HG03432 (cell line): ENCODE measurements at regions not wholly inside any gene's neighbourhood (a gene's known extent, or its start where the extent isn't known, plus 50 kb on each side); places are given as distances from the start of the nearest gene placed in this dataset.
"Not testable (repeated sequence)": the region's sequence is repeated elsewhere in the genome, so short reads cannot be mapped to it uniquely, and the experiment has no call there.

Experiments used
- ATAC-seq: cut with Tn5 transposase; IDR thresholded peaks from one replicate; pipeline ENCODE4 v1.9.1; 2021; ENCODE audit warnings: mild to moderate bottlenecking, moderate library complexity; ENCODE audit not compliant: unreplicated experiment

DNA sequence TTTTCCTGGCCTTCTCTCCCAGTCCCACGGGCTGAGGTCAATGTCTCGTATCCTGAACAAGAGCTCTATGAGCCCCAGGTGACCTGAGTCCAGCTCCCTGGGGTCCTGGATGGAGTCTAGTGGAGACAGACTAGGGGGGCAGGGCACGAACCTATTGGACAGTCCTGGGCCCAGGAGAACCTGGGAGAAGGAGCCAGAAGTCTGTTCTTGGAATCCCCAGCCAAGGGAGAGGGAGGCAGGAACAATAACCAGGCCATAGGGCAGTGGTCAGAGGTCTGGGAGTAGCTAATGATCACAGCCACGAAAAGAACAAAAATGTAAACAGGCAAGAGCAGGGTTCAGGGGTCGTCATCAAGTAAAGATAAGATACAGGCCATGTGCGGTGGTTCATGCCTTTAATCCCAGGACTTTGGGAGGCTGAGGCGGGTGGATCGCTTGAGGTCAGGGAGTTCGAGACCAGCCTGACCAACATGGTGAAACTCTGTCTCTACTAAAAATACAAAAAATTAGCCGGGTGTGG, 60.8 kb downstream of the COPRS start:
- no peak for ATAC-seq

DNA sequence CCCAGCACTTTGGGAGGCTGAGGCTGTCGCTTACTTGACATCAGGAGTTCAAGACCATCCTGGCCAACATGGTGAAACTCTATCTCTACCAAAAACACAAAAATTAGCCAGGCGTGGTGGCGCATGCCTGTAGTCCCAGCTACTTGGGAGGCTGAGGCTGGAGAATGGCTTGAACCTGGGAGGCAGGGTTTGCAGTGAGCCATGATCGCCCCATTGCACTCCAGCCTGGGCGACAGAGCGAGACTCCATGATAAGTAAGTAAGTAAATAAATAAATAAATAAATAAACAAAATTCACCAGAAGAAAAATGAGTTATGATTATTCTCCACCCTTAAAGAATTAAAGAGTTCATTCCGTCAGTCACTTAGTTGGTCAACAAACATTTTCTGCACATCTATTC, 63.1 kb downstream of the COPRS start:
- not testable (repeated sequence) for ATAC-seq

DNA sequence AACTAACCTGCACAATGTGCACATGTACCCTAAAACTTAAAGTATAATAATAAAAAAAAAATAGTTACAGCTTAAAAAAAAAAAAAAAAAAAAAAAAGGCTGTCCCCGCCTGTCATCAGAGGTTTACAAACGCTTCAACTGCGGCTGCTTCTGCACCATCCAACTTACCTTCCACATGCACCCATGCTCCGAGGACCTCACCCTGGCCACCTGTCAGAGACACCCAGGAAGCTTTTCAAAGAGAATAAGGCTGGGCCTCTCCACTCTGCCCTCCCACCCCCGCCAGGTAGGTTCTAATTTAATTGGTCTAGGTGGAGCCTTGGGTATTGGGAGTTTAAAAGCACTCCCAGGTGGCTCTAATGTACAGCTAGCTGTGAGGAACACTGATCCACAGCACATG, 64.9 kb downstream of the COPRS start:
- ATAC-seq, result no peak

DNA sequence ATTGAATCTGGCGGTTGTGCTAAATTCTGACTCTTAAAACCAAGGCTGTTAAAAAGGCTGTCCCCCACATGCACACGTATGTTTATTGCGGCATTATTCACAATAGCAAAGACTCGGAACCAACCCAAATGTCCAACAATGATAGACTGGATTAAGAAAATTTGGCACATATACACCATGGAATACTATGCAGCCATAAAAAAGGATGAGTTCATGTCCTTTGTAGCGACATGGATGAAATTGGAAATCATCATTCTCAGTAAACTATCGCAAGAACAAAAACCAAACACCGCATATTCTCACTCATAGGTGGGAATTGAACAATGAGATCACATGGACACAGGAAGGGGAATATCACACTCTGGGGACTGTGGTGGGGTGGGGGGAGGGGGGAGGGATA, 65.4 kb downstream of the COPRS start:
- not testable (repeated sequence) for ATAC-seq

DNA sequence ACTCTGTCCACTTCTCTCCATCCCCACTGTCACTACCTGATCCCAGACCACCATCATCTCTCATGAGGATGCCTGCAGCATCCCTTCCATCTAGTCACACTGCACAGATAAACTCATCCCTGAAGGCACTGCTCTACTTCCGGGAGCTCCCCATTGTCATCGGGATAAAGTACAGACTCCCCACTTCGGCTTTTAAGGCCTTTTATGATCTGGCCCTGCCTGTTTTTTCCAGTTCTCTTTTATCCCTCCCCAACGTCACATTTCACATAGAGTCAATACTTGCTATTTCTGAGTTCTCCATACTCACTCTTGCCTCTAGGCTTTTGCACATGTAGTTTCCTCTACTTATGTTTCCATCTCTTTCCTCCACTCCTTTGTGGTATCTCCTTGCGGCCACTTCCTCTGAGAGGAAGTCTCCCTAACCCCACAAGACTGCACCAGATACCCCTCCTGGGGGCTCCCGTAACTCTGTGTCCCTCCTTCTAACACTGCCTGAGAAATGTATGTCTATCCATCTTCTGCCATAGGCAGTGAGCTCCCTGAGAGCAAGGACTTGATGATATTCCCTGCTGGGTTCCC, 66.9 kb downstream of the COPRS start:
- ATAC-seq, result no peak

DNA sequence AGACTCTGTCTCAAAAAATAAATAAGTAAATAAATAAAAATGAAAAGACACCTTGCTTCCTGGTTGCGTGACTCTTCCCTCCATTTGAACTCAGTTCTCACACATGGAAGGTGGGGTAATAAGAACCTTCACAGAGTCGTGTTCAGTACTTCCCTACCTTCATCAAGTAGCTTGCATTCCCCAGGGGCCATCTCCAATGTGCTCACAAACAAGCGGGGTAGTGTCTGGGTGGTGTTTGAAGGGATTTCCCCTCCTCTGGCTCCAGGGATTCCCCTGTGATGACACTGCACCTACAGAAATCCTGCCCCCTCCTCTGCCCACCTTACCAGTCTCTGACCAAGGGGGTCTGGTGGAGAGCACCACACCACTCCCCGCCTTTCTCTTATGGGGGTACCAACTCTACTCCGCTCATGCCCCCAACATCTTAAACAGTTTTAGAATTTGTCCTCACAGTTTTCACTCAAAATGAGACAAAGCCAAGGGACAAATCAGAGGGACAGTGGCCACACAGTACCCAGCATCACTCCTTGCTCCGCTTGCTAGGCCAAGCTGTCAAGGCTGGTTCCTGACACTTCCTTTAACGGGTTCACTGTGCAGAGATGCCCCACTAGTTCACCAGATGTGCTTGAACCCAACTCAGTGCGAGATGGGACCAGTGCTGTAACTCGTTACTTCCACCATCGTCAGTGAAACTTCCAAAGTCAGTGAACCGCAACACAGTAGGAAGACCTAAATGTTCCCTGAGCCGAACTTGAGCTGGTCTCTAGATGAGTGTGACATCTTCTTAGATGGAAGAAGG, 69.1 kb downstream of the COPRS start:
- ATAC-seq, result no peak

DNA sequence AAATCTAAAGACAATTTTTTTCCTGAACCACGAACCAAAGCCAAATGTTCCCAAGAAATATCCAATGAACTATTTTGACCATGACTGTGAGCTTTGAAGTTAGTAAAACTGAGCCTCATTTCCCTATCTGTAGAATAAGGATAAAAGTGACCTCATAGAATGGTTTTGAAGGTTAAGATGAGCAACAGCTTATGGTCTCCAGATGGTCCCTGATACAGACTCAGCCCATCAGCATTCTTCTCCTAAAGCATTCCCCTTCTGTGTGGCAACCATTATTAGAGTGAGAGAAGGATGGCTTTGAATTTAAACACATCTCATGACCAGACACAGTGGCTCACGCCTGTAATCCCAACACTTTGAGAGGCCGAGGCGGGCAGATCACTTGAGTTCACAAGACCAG, 70.1 kb downstream of the COPRS start:
- no peak for ATAC-seq

DNA sequence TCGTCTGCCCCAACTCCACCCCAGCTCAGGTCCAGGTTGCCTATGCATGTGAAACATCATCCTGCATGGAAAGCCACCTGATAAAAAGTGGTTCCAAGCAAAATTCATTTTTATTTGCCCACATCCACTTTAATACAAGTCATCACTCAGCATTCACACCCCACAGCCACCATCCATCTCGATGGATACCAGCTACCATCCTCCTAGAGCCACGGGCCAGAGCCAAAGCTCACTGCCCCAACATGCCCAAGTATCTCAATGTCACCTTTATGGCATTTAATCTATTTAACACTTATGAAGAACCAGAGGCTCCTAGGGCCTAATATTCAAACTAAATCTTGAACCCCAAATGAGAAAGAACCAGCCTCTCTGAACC, 70.5 kb downstream of the COPRS start:
- no peak for ATAC-seq

DNA sequence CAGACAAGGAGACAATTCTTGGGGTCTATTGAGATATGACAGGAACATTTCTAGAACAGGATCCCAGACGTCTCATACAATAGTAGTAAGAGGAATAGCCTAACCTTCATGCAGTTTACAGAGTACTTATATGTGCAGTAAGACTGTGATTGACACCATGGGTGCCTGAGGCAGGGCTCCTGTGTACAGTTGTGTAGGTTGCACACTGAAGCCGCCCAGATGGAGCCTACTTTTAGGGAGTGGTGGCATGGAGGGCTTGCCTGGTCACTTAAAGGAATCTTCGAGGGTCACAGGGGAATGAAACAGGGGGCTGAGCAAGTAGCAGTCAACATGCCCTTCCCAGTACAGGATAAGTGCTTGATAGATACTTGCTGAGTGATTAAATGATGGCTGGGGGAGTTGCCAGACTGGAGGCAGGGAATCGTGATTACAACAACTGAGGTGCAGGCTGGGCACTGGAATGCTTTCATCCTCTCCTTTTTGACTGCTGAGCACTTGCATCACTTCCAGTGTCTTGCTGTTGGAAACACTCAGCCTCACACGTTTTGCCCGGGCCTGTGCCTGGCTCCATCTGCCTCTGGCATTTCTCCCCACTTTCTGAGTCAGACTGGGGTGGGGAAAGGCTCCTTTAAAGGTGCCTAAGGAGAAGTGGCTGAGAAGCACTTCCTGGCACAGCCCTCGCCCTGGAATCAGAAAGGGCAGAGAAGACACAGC, 71.0 kb downstream of the COPRS start:
- ATAC-seq, result no peak

DNA sequence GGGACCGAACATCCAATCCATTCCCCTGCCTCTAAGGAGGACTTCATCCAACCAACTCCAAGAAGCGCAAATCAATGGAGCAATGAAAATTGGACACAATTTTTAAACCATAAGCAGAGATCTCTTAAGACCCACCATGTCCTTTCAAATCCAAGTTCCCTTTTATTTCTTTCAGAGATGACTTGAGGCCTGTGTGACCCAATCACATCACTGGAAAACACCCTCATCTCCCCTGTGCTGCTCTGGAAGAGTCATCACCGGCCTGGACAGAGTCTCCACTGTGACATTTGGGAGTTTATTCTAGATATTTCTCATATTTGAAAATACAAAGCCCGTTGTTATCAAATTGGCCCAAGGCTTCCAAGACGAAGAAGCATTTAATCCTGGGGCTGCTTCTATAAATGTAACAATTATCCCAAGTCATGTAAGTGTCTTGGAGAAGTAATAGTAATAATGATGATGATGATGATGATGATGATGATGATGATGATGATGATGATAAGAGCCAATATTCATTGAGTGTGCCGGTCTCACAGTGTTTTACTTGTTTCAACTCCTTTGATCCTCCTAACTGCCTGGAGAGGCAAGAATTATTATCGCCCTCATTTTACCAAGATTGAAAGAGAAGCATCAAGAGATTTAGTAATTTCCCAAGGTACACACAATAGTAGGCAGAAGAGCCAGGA, 72.1 kb downstream of the COPRS start:
- ATAC-seq, result no peak

DNA sequence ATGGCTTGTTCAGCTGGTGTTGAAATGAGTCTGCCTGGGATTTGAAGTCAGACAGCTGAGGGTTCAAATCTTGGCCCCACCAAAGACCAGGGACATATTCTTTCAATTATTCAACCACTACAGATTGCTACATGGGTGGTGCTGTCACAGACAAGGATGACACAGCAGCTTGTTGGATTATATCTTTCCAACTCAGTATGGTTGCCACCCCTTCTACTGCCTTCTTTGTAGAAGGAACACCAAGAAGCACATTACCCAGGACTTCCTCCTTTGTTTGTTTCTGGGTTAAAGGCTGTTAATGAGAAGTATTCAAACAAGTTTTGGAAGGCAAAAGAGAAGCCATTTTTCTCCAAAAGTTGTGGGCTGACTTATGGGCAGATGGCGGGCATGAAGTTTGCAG, 78.6 kb downstream of the COPRS start:
- ATAC-seq, result no peak

DNA sequence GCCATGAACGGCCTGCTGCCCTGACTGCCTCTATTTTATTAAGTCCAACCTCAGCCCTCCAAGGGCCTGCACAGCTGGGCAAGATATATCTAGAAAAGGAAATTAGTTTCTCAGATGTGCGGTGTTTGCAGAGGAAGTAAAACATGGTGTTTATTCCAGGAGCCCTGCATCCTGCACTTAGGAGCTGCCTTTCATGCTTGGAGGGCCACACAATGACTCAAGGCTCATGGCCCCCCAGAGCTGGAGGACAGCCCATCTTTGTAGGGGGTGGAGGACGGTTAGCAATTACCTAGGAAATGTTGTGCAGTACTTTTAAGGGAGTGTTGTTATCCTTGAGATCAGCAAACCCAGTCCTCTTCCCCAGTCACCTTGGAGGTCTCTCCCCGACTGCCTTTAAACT, 80.5 kb downstream of the COPRS start:
- no peak for ATAC-seq

DNA sequence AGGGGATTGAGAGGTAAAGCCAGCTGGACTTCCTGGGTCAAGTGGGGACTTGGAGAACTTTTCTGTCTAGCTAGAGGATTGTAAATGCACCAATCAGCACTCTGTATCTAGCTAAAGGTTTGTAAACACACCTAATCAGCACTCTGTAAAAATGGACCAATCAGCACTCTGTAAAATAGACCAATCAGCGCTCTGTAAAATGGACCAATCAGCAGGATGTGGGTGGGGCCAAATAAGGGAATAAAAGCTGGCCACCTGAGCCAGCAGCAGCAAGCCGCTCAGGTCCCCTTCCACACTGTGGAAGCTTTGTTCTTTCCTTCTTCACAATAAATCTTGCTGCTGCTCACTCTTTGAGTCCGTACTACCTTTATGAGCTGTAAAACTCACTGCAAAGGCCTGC, 87.7 kb downstream of the COPRS start:
- not testable (repeated sequence) for ATAC-seq

DNA sequence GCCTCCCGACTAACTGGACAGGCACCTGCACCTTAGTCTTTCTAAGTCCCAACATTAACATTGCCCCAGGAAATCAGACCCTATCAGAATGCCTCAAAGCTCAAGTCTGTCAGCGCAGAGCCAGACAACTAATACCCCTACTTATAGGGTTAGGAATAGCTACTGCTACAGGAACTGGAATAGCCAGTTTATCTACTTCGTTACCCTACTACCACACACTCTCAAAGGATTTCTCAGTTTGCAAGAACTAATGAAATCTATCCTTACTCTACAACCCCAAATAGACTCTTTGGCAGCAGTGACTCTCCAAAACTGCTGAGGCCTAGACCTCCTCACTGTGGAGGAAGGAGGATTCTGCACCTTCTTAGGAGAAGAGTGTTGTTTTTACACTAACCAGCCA, 88.5 kb downstream of the COPRS start:
- ATAC-seq, result not testable (repeated sequence)

DNA sequence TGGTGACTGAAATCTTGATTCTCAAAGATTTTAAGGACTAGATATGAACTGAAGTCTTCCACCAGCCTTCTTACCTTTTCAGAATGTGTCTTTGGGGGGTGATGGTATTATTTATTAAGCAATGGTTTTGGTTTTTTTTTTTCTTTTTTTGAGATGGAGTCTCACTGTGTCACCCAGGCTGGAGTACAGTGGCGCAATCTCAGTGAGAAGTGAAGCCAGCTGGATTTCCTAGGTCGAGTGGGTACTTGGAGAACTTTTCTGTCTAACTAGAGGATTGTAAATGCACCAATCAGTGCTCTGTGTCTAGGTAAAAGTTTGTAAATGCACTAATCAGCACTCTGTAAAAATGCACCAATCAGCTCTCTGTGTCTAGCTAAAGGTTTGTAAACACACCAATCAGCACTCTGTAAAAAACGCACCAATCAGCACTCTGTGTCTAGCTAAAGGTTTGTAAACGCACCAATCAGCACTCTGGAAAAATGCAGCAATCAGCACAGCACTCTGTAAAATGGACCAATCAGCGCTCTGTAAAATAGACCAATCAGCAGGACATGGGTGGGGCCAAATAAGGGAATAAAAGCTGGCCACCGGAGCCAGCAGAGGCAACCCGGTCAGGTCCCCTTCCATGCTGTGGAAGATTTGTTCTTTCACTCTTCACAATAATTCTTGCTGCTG, 97.1 kb downstream of the COPRS start:
- not testable (repeated sequence) for ATAC-seq

DNA sequence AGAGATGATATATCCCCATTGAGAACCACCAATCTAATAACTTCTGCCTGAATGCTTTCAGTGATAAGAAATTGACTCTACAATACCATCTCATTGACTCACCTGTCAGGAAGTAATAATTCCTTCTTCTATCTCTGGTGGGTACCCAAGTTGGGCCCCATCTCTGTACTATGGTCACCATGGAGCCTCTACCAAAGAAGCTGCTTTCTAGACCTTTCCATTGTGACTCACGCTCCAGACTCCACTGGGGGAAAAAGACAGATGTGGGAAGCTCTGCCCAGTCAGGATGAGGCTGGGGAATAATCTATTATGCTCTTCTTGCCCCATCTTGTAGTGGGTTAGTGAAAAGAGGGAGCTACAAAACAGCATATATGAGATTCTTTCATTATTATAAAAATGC, 100.4 kb downstream of the COPRS start:
- no peak for ATAC-seq

DNA sequence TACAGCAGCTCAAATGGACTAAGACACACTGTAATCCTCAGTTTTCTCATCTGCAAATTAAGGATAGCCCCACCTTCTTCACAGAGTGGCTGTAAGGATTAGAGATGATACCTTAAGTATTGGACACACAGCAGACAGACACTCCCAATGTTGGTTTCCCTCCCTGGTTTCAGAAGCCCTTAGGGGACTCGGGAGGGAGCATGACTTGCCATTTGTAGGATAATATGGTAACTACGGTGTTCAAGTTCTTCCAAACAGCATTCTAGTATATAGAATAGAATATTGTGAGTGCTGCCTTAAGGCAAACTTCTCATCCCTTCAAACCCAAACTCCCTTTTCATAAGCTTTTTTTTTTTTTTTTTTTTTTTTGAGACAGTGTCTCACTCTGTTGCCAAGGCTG, 101.9 kb downstream of the COPRS start:
- ATAC-seq, result no peak

DNA sequence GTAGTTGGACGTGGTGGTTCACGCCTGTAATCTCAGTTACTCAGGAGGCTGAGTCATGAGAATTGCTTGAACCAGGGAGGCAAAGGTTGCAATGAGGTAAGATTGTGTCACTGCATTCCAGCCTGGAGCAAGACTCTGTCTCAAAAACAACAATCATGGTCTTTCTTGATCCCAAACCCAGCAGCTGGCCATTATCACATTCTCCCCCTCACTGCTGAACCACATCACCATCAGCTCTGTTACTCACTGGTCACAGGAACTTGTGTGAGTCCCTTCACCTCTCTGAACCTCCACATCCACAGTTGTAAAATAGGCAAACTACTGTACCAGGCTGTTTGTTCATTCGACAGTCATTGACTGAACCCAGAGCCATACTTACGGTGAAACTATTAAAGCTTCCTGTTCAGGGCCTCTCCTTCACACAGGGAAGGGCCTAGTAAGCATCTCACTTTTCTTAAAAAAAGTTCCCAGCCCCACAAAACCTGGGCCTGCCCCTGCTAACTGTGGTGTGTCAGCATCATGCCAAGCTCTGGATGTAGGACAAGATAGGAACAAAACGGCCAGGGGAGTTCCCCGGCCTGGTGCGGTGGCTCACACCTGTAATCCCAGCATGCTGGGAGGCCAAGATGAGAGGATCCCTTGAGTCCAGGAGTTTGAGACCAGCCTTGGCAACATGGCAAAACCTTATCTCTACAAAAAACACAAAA, 104.7 kb downstream of the COPRS start:
- ATAC-seq, result no peak

DNA sequence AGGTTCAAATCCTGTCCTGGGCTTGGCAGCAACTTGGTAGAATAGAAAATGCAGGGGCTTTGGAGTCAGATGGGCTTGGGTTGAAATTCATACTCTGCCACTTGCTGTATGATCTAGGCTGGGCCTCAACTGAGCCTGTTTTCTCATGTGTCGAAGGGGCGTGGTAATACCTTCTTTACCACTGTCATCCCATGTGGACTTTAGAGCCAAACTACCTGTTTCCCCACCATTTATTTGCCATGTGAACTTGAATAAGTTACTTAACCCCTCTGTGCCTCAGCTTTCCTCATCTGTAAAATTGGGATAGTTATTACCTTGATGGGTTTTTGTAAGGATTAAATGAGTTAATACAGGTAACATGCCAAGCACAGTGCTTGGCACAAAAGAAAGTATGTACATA, 106.0 kb downstream of the COPRS start:
- no peak for ATAC-seq

DNA sequence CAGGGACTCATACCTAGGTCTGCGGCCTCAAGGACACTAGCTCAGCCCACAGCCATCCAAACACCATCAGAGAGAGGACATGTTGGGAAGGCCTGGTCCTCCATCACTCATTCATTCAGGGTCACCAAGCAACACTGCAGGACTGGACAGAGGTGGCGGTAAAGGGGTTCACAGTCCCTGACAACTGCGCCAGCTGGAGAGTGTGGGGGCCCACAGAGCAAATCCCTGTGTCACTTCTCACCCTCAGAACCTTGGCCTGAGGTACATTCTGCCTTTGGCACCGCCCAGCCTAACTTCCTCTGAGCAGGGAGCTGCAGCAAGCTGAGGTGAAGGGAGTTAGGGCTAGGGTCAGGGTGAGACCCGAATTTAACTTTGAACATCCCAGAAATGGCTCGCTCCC, 106.5 kb downstream of the COPRS start:
- ATAC-seq, result no peak
